Mesothelial cell of epicardium (in vitro differentiated cells): ENCODE measurements at regions not wholly inside any gene's neighbourhood (a gene's known extent, or its start where the extent isn't known, plus 50 kb on each side); places are given as distances from the start of the nearest gene placed in this dataset.

Experiments used
- DNase-seq, 2 experiments: peaks; one replicate each; pipeline ENCODE4 v3.0.0; 2021; ENCODE audit warnings: low spot score in 2 of 2; ENCODE audit not compliant: unreplicated experiment in 2 of 2
- H3K27ac Mint-ChIP-seq: 2 replicates; pipeline ENCODE4 v1.8.0; 2021; ENCODE audit warnings: mixed read lengths
- H3K27me3 Mint-ChIP-seq: 2 replicates; pipeline ENCODE4 v1.8.0; 2021; ENCODE audit warnings: low read depth, mixed read lengths
- H3K36me3 Mint-ChIP-seq: 2 replicates; pipeline ENCODE4 v1.8.0; 2021; ENCODE audit warnings: mixed read lengths
- H3K4me1 Mint-ChIP-seq: 2 replicates; pipeline ENCODE4 v1.8.0; 2021; ENCODE audit warnings: mixed read lengths
- H3K4me3 Mint-ChIP-seq: 2 replicates; pipeline ENCODE4 v1.8.0; 2021; ENCODE audit warnings: mild to moderate bottlenecking, moderate library complexity, mixed read lengths
- H3K9me3 Mint-ChIP-seq: 2 replicates; pipeline ENCODE4 v1.8.0; 2021; ENCODE audit warnings: mixed read lengths
- TF ChIP-seq, protein P1 (sequence below): fragments of 200-600 bp; sonication (generic); IDR thresholded peaks from one replicate; pipeline ENCODE4 v1.5.0; 2021; ENCODE audit warnings: antibody characterized with exemption; ENCODE audit not compliant: unreplicated experiment

DNA sequence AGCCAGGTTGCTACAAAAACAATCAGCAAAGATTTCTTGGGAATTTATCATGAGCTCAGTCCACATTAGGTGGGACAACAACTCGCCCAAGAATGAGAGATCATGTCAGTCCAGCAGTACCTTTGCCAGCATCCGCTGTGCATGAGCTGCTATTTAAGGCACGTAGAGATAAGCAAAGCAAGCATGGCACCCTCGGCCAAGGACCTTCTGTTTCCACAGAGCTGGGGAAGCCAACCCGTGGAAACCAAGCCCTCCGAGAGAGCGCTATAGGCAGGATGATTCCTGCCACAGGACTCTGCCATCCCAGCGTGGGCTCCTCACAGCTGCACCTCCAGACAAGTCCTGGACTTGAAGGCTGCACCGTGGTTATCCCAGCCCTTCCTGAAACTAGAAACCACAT is 189.5 kb upstream of the PPP1R26 start:
- TF ChIP-seq, protein P1, sequence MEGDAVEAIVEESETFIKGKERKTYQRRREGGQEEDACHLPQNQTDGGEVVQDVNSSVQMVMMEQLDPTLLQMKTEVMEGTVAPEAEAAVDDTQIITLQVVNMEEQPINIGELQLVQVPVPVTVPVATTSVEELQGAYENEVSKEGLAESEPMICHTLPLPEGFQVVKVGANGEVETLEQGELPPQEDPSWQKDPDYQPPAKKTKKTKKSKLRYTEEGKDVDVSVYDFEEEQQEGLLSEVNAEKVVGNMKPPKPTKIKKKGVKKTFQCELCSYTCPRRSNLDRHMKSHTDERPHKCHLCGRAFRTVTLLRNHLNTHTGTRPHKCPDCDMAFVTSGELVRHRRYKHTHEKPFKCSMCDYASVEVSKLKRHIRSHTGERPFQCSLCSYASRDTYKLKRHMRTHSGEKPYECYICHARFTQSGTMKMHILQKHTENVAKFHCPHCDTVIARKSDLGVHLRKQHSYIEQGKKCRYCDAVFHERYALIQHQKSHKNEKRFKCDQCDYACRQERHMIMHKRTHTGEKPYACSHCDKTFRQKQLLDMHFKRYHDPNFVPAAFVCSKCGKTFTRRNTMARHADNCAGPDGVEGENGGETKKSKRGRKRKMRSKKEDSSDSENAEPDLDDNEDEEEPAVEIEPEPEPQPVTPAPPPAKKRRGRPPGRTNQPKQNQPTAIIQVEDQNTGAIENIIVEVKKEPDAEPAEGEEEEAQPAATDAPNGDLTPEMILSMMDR = no peak
- Mint-ChIP-seq H3K36me3 (no peaks in the 10 kb centered on the region), H3K27ac (no peak overlapping the region), H3K4me1 (no peaks in the 10 kb centered on the region), H3K27me3 (peaks cover 14% of the 10 kb centered on the region), H3K4me3 (no peak overlapping the region), H3K9me3 (no peaks in the 10 kb centered on the region)
- no peak for DNase-seq

- H3K36me3 Mint-ChIP-seq = no peaks in the 10 kb centered on the region
- TF ChIP-seq, protein P1 = no peak
- H3K9me3 Mint-ChIP-seq = no peaks in the 10 kb centered on the region
- no peak overlapping the region for H3K4me3 Mint-ChIP-seq
- H3K4me1 Mint-ChIP-seq = no peaks in the 10 kb centered on the region
- H3K27ac Mint-ChIP-seq = no peak overlapping the region
- peaks cover 16% of the 10 kb centered on the region for H3K27me3 Mint-ChIP-seq
- DNase-seq = no peak
These were observed 189.0 kb upstream of the PPP1R26 start for GRCh38 chr9:135290566-135290965.

DNA sequence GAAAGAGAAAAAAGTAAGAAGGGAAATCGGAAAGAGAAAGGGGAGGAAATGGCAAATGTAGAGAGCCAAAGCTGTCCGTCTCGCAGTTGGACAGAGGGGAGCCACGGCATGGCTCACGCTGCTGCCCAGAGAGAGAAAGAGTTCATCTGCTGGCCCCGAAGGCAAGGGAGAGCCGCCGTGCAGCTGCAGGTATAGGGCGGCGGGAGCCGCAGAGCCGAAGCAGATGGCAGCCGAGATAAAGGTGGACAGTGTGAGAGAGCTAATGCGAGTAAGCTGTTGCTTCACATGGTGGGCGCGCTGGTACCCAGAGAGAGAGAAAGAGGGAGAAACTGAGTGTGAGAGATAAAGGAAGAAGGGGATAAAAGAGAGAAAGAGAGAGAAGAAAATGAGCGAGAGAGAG is 188.4 kb upstream of the PPP1R26 start:
- H3K27ac Mint-ChIP-seq = no peak overlapping the region
- no peak overlapping the region for H3K4me3 Mint-ChIP-seq
- TF ChIP-seq, protein P1 = no peak
- H3K9me3 Mint-ChIP-seq = no peaks in the 10 kb centered on the region
- no peaks in the 10 kb centered on the region for H3K4me1 Mint-ChIP-seq
- DNase-seq = no peak
- H3K27me3 Mint-ChIP-seq = peaks cover 19% of the 10 kb centered on the region
- no peaks in the 10 kb centered on the region for H3K36me3 Mint-ChIP-seq

- no peak for DNase-seq
- TF ChIP-seq, protein P1 = no peak
- H3K4me1 Mint-ChIP-seq = no peaks in the 10 kb centered on the region
These were observed 184.7 kb upstream of the PPP1R26 start for GRCh38 chr9:135294836-135295235.

GRCh38 chr9:135295551-135296300 is 183.9 kb upstream of the PPP1R26 start:
- no peaks in the 10 kb centered on the region for H3K9me3 Mint-ChIP-seq
- no peak overlapping the region for H3K4me3 Mint-ChIP-seq
- H3K27ac Mint-ChIP-seq = no peak overlapping the region
- H3K36me3 Mint-ChIP-seq = no peaks in the 10 kb centered on the region
- peaks cover 51% of the 10 kb centered on the region for H3K27me3 Mint-ChIP-seq
- TF ChIP-seq, protein P1 = no peak
- no peaks in the 10 kb centered on the region for H3K4me1 Mint-ChIP-seq
- no peak for DNase-seq

More at GRCh38 chr9:135294836-135295235, 184.7 kb upstream of the PPP1R26 start:
- Mint-ChIP-seq H3K36me3 (no peaks in the 10 kb centered on the region), H3K27ac (no peak overlapping the region), H3K9me3 (no peaks in the 10 kb centered on the region), H3K4me3 (no peak overlapping the region), H3K27me3 (peaks cover 48% of the 10 kb centered on the region)
